HepG2 (cell line): ENCODE measurements at regions not wholly inside any gene's neighbourhood (a gene's known extent, or its start where the extent isn't known, plus 50 kb on each side); places are given as distances from the start of the nearest gene placed in this dataset.

ENCODE experiments used
- ATAC-seq: fragments of 200-7000 bp; cut with Tn5 transposase; 3 replicates; pipeline ENCODE4 v1.9.1; 2020; ENCODE audit warnings: mild to moderate bottlenecking, moderate library complexity
- BruUV-seq: library from RNA; stranded (reverse); fragments of 400-500 nt; replicated peaks from 2 replicates; lab custom pipeline; 2021; lab: Mats Ljungman, UMichigan
- CTCF ChIA-PET: fragments of 300-600 bp; formaldehyde crosslinking; extraction: SDS; loops from one replicate; lab custom pipeline; 2021; ENCODE audit warnings: low total read pairs, inconsistent platforms, low intra/inter-chr PET ratio; lab: Yijun Ruan, JAX
- POLR2A ChIA-PET: fragments of 350-600 bp; sonication (Branson Sonifier 250); formaldehyde crosslinking; loops from one replicate; lab custom pipeline; 2020; ENCODE audit warnings: antibody characterized with exemption, inconsistent platforms; lab: Yijun Ruan, JAX
- DNase-seq: peaks from one replicate; pipeline ENCODE4 v3.0.0-alpha.2; 2015; ENCODE audit warnings: low spot score
- FAIRE-seq: peaks from 3 replicates; lab custom pipeline; 2011; peaks lifted over from hg19 to GRCh38; lab: Jason Lieb, UNC
- H2AFZ ChIP-seq: one replicate; pipeline ENCODE4 v1.6.1; 2011; ENCODE audit warnings: low read length, inconsistent platforms
- H3K27ac ChIP-seq: fragments of 300-600 bp; 3 replicates; pipeline ENCODE4 v1.8.0; 2011; ENCODE audit warnings: mixed run types, mild to moderate bottlenecking, mixed read lengths, low read length, inconsistent platforms; ENCODE audit not compliant: insufficient read depth; ENCODE audit errors: extremely low read length
- H3K27me3 ChIP-seq, 2 experiments: fragments of 200-600 bp in 1 of 2; 2 replicates in 1 of 2; 3 replicates in 1 of 2; pipeline versions ENCODE4 v1.6.0 to v1.8.0; 2011; ENCODE audit warnings: low read length in 2 of 2, mild to moderate bottlenecking in 2 of 2, moderate library complexity in 2 of 2, inconsistent platforms in 1 of 2; ENCODE audit not compliant: insufficient read depth in 2 of 2, control insufficient read depth in 1 of 2
- H3K36me3 ChIP-seq, 2 experiments: fragments of 200-600 bp in 1 of 2; replicated peaks in 1 of 2; 2 replicates in 1 of 2; 3 replicates in 1 of 2; pipeline versions ENCODE4 v1.5.1 to v1.8.0; 2011; ENCODE audit warnings: low read length in 2 of 2, inconsistent platforms in 1 of 2; ENCODE audit not compliant: insufficient read depth in 2 of 2, control insufficient read depth in 1 of 2
- H3K4me1 ChIP-seq: 2 replicates; pipeline ENCODE4 v1.5.1; 2012; ENCODE audit warnings: low read length, inconsistent platforms; ENCODE audit not compliant: insufficient read depth
- H3K4me2 ChIP-seq: 2 replicates; pipeline ENCODE4 v1.6.0; 2011; ENCODE audit warnings: low read depth, low read length, inconsistent platforms
- H3K4me3 ChIP-seq, 3 experiments: fragments of 200-600 bp in 1 of 3; sonication (generic), shearing (Covaris generic) in 1 of 3; replicated peaks in 1 of 3; 2 replicates each; pipeline ENCODE4 v1.5.1; 2011 to 2016; ENCODE audit warnings: low read length in 3 of 3, inconsistent platforms in 2 of 3, low read depth in 2 of 3, mild to moderate bottlenecking in 2 of 3, control low read depth in 1 of 3, mixed read lengths in 1 of 3; ENCODE audit not compliant: insufficient read depth in 1 of 3
- H3K79me2 ChIP-seq: one replicate; pipeline ENCODE4 v1.6.1; 2011; ENCODE audit warnings: low read length, inconsistent platforms; ENCODE audit not compliant: insufficient read depth
- H3K9ac ChIP-seq: 2 replicates; pipeline ENCODE4 v1.6.0; 2011; ENCODE audit warnings: mild to moderate bottlenecking, low read depth, low read length, inconsistent platforms; ENCODE audit not compliant: insufficient read depth
- H3K9me3 ChIP-seq: 2 replicates; pipeline ENCODE4 v1.5.1; 2012; ENCODE audit warnings: mild to moderate bottlenecking, low read length
- H4K20me1 ChIP-seq: 2 replicates; pipeline ENCODE4 v1.6.0; 2011; ENCODE audit warnings: inconsistent platforms, mild to moderate bottlenecking, low read length, moderate library complexity; ENCODE audit not compliant: insufficient read depth
- ATF5 ChIP-seq: sonication (generic); formaldehyde crosslinking; IDR thresholded peaks from 2 replicates; pipeline ENCODE4 v1.4.0; 2020; ENCODE audit warnings: mild to moderate bottlenecking, low read depth, missing genetic modification reagents
- ATM ChIP-seq: fragments of 450-650 bp; IDR thresholded peaks from 2 replicates; pipeline ENCODE4 v1.7.1; 2017; ENCODE audit warnings: mild to moderate bottlenecking, borderline replicate concordance
- FOXO4 ChIP-seq: sonication (generic); formaldehyde crosslinking; conservative IDR thresholded peaks from 2 replicates; pipeline ENCODE4 v1.8.1; 2023; ENCODE audit warnings: missing genetic modification reagents
- HNF4A ChIP-seq: sonication (generic); formaldehyde crosslinking; IDR thresholded peaks from 2 replicates; pipeline ENCODE4 v1.4.0; 2020; ENCODE audit warnings: missing genetic modification reagents
- JARID2 ChIP-seq: sonication (generic); formaldehyde crosslinking; IDR thresholded peaks from 2 replicates; pipeline ENCODE4 v1.8.1; 2023; ENCODE audit warnings: missing genetic modification reagents, inconsistent platforms; ENCODE audit not compliant: insufficient replicate concordance
- KDM6A ChIP-seq: IDR thresholded peaks from 2 replicates; pipeline ENCODE4 v1.6.1; 2016; ENCODE audit warnings: low read depth
- NFE2L2 ChIP-seq: fragments of 150-350 bp; IDR thresholded peaks from 2 replicates; pipeline ENCODE4 v1.6.1; 2014; ENCODE audit warnings: low read length
- NR2F1 ChIP-seq, 2 experiments: fragments of 450-650 bp in 1 of 2; formaldehyde crosslinking in 1 of 2; IDR thresholded peaks; 2 replicates each; pipeline versions ENCODE4 v1.5.0 to v1.6.1; 2016 to 2020; ENCODE audit warnings: mild to moderate bottlenecking in 1 of 2, missing compliant biosample characterization in 1 of 2, missing genetic modification reagents in 1 of 2, moderate library complexity in 1 of 2
- SMARCE1 ChIP-seq: fragments of 450-650 bp; IDR thresholded peaks from 2 replicates; pipeline ENCODE4 v1.6.1; 2017; ENCODE audit warnings: borderline replicate concordance
- TBX2 ChIP-seq: sonication (generic); formaldehyde crosslinking; IDR thresholded peaks from 2 replicates; pipeline ENCODE4 v1.5.0; 2020; ENCODE audit warnings: missing genetic modification reagents, mild to moderate bottlenecking, borderline replicate concordance
- ZNF747 ChIP-seq: sonication (generic); formaldehyde crosslinking; IDR thresholded peaks from 2 replicates; pipeline ENCODE4 v1.8.1; 2023; ENCODE audit warnings: missing genetic modification reagents, mild to moderate bottlenecking, borderline replicate concordance
- ZNF777 ChIP-seq: sonication (generic); formaldehyde crosslinking; IDR thresholded peaks from 2 replicates; pipeline ENCODE4 v1.4.0; 2020; ENCODE audit warnings: missing genetic modification reagents
- WGBS: methylation state at CpG from one replicate; pipeline ENCODE4 v1.1.6; 2017; ENCODE audit warnings: low lambda C conversion rate; 5-methylcytosine and 5-hydroxymethylcytosine counted together
- in situ Hi-C: cut with HindIII; loops from 2 replicates; pipeline ENCODE4 v1.10.0; 2017; ENCODE audit warnings: low pct_unique_long_range_greater_than_20kb; ENCODE audit not compliant: extremely low pct_ligation_motif_present
- intact Hi-C: fragments of 100-400 bp; cut with micrococcal nuclease; formaldehyde crosslinking; loops from one replicate; pipeline ENCODE4 v1.10.0; 2022; ENCODE audit not compliant: unreplicated experiment
- TF ChIP-seq, protein P1 (sequence below): sonication (generic); formaldehyde crosslinking; IDR thresholded peaks from 2 replicates; pipeline ENCODE4 v1.5.1; 2020; ENCODE audit warnings: missing genetic modification reagents, mild to moderate bottlenecking, borderline replicate concordance
- TF ChIP-seq, protein P2 (sequence below): IDR thresholded peaks from 2 replicates; pipeline ENCODE4 v1.6.1; 2012; ENCODE audit warnings: low read length, improper control_type of control experiment
- TF ChIP-seq, protein P3 (sequence below): sonication (generic); formaldehyde crosslinking; IDR thresholded peaks from 2 replicates; pipeline ENCODE4 v1.4.0; 2020; ENCODE audit warnings: missing genetic modification reagents, low read depth, mild to moderate bottlenecking, borderline replicate concordance

- TF ChIP-seq, protein P1, sequence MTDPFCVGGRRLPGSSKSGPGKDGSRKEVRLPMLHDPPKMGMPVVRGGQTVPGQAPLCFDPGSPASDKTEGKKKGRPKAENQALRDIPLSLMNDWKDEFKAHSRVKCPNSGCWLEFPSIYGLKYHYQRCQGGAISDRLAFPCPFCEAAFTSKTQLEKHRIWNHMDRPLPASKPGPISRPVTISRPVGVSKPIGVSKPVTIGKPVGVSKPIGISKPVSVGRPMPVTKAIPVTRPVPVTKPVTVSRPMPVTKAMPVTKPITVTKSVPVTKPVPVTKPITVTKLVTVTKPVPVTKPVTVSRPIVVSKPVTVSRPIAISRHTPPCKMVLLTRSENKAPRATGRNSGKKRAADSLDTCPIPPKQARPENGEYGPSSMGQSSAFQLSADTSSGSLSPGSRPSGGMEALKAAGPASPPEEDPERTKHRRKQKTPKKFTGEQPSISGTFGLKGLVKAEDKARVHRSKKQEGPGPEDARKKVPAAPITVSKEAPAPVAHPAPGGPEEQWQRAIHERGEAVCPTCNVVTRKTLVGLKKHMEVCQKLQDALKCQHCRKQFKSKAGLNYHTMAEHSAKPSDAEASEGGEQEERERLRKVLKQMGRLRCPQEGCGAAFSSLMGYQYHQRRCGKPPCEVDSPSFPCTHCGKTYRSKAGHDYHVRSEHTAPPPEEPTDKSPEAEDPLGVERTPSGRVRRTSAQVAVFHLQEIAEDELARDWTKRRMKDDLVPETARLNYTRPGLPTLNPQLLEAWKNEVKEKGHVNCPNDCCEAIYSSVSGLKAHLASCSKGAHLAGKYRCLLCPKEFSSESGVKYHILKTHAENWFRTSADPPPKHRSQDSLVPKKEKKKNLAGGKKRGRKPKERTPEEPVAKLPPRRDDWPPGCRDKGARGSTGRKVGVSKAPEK (CRISPR knock-in tag) = no peak
Observed at GRCh38 chr5:175216991-175217390, 227.0 kb downstream of the DRD1 start (continued).

- no peaks in the 10 kb centered on the region for H3K36me3 ChIP-seq
- H2AFZ ChIP-seq = no peak overlapping the region
- WGBS = 14% methylated on average over 11 of the region's 11 CpGs
- ATAC-seq = no peak
- intact Hi-C loops = no loop called here
- no peak overlapping the region for H3K9ac ChIP-seq
- H3K9me3 ChIP-seq = no peaks in the 10 kb centered on the region
- no TSS peak for BruUV-seq
- no peak for DNase-seq
- POLR2A ChIA-PET = no interaction called here
- H4K20me1 ChIP-seq = no peaks in the 10 kb centered on the region
- H3K79me2 ChIP-seq = no peaks in the 10 kb centered on the region
- H3K4me2 ChIP-seq = no peak overlapping the region
- in situ Hi-C loops = no loop called here
- H3K27me3 ChIP-seq = peaks cover 0 to 11% of the 10 kb centered on the region in 2 experiments; a peak in 2 of 5 replicates
- H3K4me3 ChIP-seq = no peak overlapping the region
- CTCF ChIA-PET = no interaction called here
- no peak overlapping the region for H3K27ac ChIP-seq
- FAIRE-seq = no peak
- H3K4me1 ChIP-seq = no peaks in the 10 kb centered on the region
- TF ChIP-seq ZNF747 = no peak
- TF ChIP-seq, protein P2, sequence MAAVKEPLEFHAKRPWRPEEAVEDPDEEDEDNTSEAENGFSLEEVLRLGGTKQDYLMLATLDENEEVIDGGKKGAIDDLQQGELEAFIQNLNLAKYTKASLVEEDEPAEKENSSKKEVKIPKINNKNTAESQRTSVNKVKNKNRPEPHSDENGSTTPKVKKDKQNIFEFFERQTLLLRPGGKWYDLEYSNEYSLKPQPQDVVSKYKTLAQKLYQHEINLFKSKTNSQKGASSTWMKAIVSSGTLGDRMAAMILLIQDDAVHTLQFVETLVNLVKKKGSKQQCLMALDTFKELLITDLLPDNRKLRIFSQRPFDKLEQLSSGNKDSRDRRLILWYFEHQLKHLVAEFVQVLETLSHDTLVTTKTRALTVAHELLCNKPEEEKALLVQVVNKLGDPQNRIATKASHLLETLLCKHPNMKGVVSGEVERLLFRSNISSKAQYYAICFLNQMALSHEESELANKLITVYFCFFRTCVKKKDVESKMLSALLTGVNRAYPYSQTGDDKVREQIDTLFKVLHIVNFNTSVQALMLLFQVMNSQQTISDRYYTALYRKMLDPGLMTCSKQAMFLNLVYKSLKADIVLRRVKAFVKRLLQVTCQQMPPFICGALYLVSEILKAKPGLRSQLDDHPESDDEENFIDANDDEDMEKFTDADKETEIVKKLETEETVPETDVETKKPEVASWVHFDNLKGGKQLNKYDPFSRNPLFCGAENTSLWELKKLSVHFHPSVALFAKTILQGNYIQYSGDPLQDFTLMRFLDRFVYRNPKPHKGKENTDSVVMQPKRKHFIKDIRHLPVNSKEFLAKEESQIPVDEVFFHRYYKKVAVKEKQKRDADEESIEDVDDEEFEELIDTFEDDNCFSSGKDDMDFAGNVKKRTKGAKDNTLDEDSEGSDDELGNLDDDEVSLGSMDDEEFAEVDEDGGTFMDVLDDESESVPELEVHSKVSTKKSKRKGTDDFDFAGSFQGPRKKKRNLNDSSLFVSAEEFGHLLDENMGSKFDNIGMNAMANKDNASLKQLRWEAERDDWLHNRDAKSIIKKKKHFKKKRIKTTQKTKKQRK = no peak
- TF ChIP-seq JARID2 (CRISPR knock-in tag) = no peak
- TF ChIP-seq NFE2L2 = no peak
- TF ChIP-seq KDM6A (CRISPR knock-in tag) = no peak
- no peak for TF ChIP-seq HNF4A (CRISPR knock-in tag)
- TF ChIP-seq ZNF777 = no peak
- TF ChIP-seq, protein P3, sequence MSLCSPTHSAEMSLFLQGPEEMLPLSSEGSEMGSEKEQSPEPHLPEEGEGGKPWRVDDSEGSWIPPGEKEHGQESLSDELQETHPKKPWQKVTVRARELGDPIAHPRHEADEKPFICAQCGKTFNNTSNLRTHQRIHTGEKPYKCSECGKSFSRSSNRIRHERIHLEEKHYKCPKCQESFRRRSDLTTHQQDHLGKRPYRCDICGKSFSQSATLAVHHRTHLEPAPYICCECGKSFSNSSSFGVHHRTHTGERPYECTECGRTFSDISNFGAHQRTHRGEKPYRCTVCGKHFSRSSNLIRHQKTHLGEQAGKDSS = no peak
- TF ChIP-seq SMARCE1 = no peak
- TF ChIP-seq NR2F1 (CRISPR knock-in tag; IDR thresholded peaks at IDR 0.05) = no peak
- TF ChIP-seq TBX2 = no peak
- no peak for TF ChIP-seq FOXO4 (CRISPR knock-in tag)
- TF ChIP-seq ATM = no peak
- TF ChIP-seq ATF5 = no peak
Observed at GRCh38 chr5:175215906-175216305, 228.1 kb downstream of the DRD1 start.
